Activated naive CD4-positive, alpha-beta T cell treated with anti-CD3 and anti-CD28 coated beads, Interleukin-2, amount 50 U/mL, for 16 hours (primary cell): ENCODE measurements at regions not wholly inside any gene's neighbourhood (a gene's known extent, or its start where the extent isn't known, plus 50 kb on each side); places are given as distances from the start of the nearest gene placed in this dataset.

Experiments
- DNase-seq: peaks from one replicate; pipeline ENCODE4 v3.0.0-alpha.2; 2020

GRCh38 chr9:75624998-75625397 is 265.5 kb upstream of the PCSK5 start:
- DNase-seq, result no peak

GRCh38 chr9:75626860-75627259 is 263.6 kb upstream of the PCSK5 start:
- DNase-seq, result no peak

- no peak for DNase-seq
Measured at GRCh38 chr9:75628952-75629351, 261.5 kb upstream of the PCSK5 start.

- no peak for DNase-seq
Measured at GRCh38 chr9:75633451-75634057, 256.9 kb upstream of the PCSK5 start.

GRCh38 chr9:75636427-75637045 is 253.9 kb upstream of the PCSK5 start:
- DNase-seq, result no peak

GRCh38 chr9:75639971-75640610 is 250.4 kb upstream of the PCSK5 start:
- DNase-seq, result no peak

GRCh38 chr9:75642522-75642921 is 248.0 kb upstream of the PCSK5 start:
- DNase-seq, result no peak

- no peak for DNase-seq
Measured at GRCh38 chr9:75644649-75645048, 245.8 kb upstream of the PCSK5 start.

- DNase-seq, result no peak
Measured at GRCh38 chr9:75648034-75648433, 242.4 kb upstream of the PCSK5 start.

- DNase-seq, result no peak
Measured at GRCh38 chr9:75649060-75649459, 241.4 kb upstream of the PCSK5 start.

GRCh38 chr9:75651709-75652108 is 238.8 kb upstream of the PCSK5 start:
- no peak for DNase-seq

- DNase-seq, result no peak
Measured at GRCh38 chr9:75653335-75653734, 237.1 kb upstream of the PCSK5 start.

- DNase-seq, result no peak
Measured at GRCh38 chr9:75653750-75654149, 236.7 kb upstream of the PCSK5 start.

- no peak for DNase-seq
Measured at GRCh38 chr9:75657015-75657414, 233.5 kb upstream of the PCSK5 start.

- no peak for DNase-seq
Measured at GRCh38 chr9:75658301-75658905, 232.1 kb upstream of the PCSK5 start.

- no peak for DNase-seq
Measured at GRCh38 chr9:75664597-75664996, 225.9 kb upstream of the PCSK5 start.

- no peak for DNase-seq
Measured at GRCh38 chr9:75666856-75667554, 223.5 kb upstream of the PCSK5 start.

GRCh38 chr9:75669721-75670120 is 220.8 kb upstream of the PCSK5 start:
- DNase-seq, result no peak

GRCh38 chr9:75671354-75671753 is 219.1 kb upstream of the PCSK5 start:
- no peak for DNase-seq

- DNase-seq, result no peak
Measured at GRCh38 chr9:75672478-75672877, 218.0 kb upstream of the PCSK5 start.

- DNase-seq, result no peak
Measured at GRCh38 chr9:75683591-75683990, 206.9 kb upstream of the PCSK5 start.

GRCh38 chr9:75685062-75685461 is 205.4 kb upstream of the PCSK5 start:
- no peak for DNase-seq

- no peak for DNase-seq
Measured at GRCh38 chr9:75687359-75687953, 203.0 kb upstream of the PCSK5 start.
